ENCODE measurements at regions not wholly inside any gene's neighbourhood (a gene's known extent, or its start where the extent isn't known, plus 50 kb on each side); places are given as distances from the start of the nearest gene placed in this dataset.
"Not testable (repeated sequence)": the region's sequence is repeated elsewhere in the genome, so short reads cannot be mapped to it uniquely, and the experiment has no call there.

GRCh38 chr16:22572331-22573224, 61.9 kb downstream of the NPIPB5 start:
- DNase-seq, result not testable (repeated sequence)

GRCh38 chr16:22573225-22573530, 62.5 kb downstream of the NPIPB5 start:
- not testable (repeated sequence) for DNase-seq

- DNase-seq, result not testable (repeated sequence)
Measured at GRCh38 chr16:22576506-22576905, 65.8 kb downstream of the NPIPB5 start.

GRCh38 chr16:22583195-22583594, 72.5 kb downstream of the NPIPB5 start:
- DNase-seq, result not testable (repeated sequence)

GRCh38 chr16:22584459-22584858, 73.8 kb downstream of the NPIPB5 start:
- DNase-seq, result not testable (repeated sequence)

- not testable (repeated sequence) for DNase-seq
Measured at GRCh38 chr16:22584941-22585340, 74.2 kb downstream of the NPIPB5 start.

- DNase-seq, result not testable (repeated sequence)
Measured at GRCh38 chr16:22585431-22585830, 74.7 kb downstream of the NPIPB5 start.

GRCh38 chr16:22586732-22587131, 76.0 kb downstream of the NPIPB5 start:
- not testable (repeated sequence) for DNase-seq

GRCh38 chr16:22589757-22590156, 79.1 kb downstream of the NPIPB5 start:
- not testable (repeated sequence) for DNase-seq

- not testable (repeated sequence) for DNase-seq
Measured at GRCh38 chr16:22596445-22597045, 85.9 kb downstream of the NPIPB5 start.

GRCh38 chr16:22603744-22604143, 93.1 kb downstream of the NPIPB5 start:
- DNase-seq, result not testable (repeated sequence)

- DNase-seq, result not testable (repeated sequence)
Measured at GRCh38 chr16:22606619-22607018, 95.9 kb downstream of the NPIPB5 start.

- DNase-seq, result not testable (repeated sequence)
Measured at GRCh38 chr16:22609798-22610197, 99.1 kb downstream of the NPIPB5 start.

- DNase-seq, result not testable (repeated sequence)
Measured at GRCh38 chr16:22611128-22611527, 100.4 kb downstream of the NPIPB5 start.

GRCh38 chr16:22614271-22614947, 103.7 kb downstream of the NPIPB5 start:
- DNase-seq, result no peak

- no peak for DNase-seq
Measured at GRCh38 chr16:22618842-22619241, 108.2 kb downstream of the NPIPB5 start.

GRCh38 chr16:22621586-22622155, 111.0 kb downstream of the NPIPB5 start:
- DNase-seq, result no peak

GRCh38 chr16:22622703-22623102, 112.0 kb downstream of the NPIPB5 start:
- no peak for DNase-seq

- no peak for DNase-seq
Measured at GRCh38 chr16:22623351-22623781, 112.7 kb downstream of the NPIPB5 start.

GRCh38 chr16:22624038-22624799, 113.5 kb downstream of the NPIPB5 start:
- DNase-seq, result peak; percentile 69

- DNase-seq, result no peak
Measured at GRCh38 chr16:22624800-22625533, 114.3 kb downstream of the NPIPB5 start.

GRCh38 chr16:22625967-22626366, 115.3 kb downstream of the NPIPB5 start:
- DNase-seq, result no peak
